Thyroid gland (tissue), 4 donors: ENCODE measurements at regions not wholly inside any gene's neighbourhood (a gene's known extent, or its start where the extent isn't known, plus 50 kb on each side); places are given as distances from the start of the nearest gene placed in this dataset.

Source experiments
- DNase-seq, 2 donors: peaks; one replicate each; pipeline ENCODE4 v3.0.0-alpha.2; 2019
- H3K27ac ChIP-seq, 3 donors: fragments of 200-600 bp; sonication (generic); 1 replicate in 2 of 3; 2 replicates in 1 of 3; pipeline ENCODE4 v1.5.1; 2016 to 2019; ENCODE audit warnings: mild to moderate bottlenecking in 1 of 3, moderate library complexity in 1 of 3
- H3K27me3 ChIP-seq: fragments of 200-600 bp; sonication (generic); one replicate; pipeline ENCODE4 v1.5.1; 2019
- H3K36me3 ChIP-seq, 2 donors: fragments of 200-600 bp; sonication (generic); one replicate each; pipeline ENCODE4 v1.5.1; 2016 to 2019
- H3K4me1 ChIP-seq, 2 donors: fragments of 200-600 bp; sonication (generic); one replicate each; pipeline ENCODE4 v1.5.1; 2017 to 2019
- H3K4me3 ChIP-seq, 3 donors: fragments of 200-600 bp; sonication (generic); replicated peaks in 1 of 3; 1 replicate in 2 of 3; 2 replicates in 1 of 3; pipeline ENCODE4 v1.5.1; 2016; ENCODE audit warnings: mild to moderate bottlenecking in 1 of 3
- H3K9me3 ChIP-seq: fragments of 200-600 bp; sonication (generic); one replicate; pipeline ENCODE4 v1.5.1; 2017
- CTCF ChIP-seq, 6 experiments: fragments of 200-600 bp in 3 of 6; fragments of 450-650 bp in 3 of 6; sonication (generic) in 3 of 6; IDR thresholded peaks; one replicate each; pipeline ENCODE4 v1.5.1; 2016 to 2019; ENCODE audit warnings: antibody characterized with exemption in 6 of 6, mild to moderate bottlenecking in 2 of 6, inconsistent platforms in 1 of 6, moderate library complexity in 1 of 6
- POLR2A ChIP-seq, 2 donors: fragments of 450-650 bp; IDR thresholded peaks; one replicate each; pipeline ENCODE4 v1.6.1; 2017; ENCODE audit warnings: antibody characterized with exemption in 2 of 2, mild to moderate bottlenecking in 2 of 2, moderate library complexity in 1 of 2
- WGBS, 2 donors: methylation state at CpG; one replicate each; pipeline ENCODE4 v1.1.5; 2017; 5-methylcytosine and 5-hydroxymethylcytosine counted together
- intact Hi-C: fragments of 100-400 bp; cut with DNase I; formaldehyde crosslinking; loops from one replicate; pipeline ENCODE4 v1.15.1; 2023

GRCh38 chr16:76837872-76838271 is 353.1 kb upstream of the MON1B start:
- TF ChIP-seq CTCF (IDR thresholded peaks at IDR 0.05) (no peak), POLR2A (IDR thresholded peaks at IDR 0.05) (no peak)
- H3K4me3 ChIP-seq = no peak overlapping the region
- H3K27me3 ChIP-seq = no peaks in the 10 kb centered on the region
- H3K36me3 ChIP-seq = no peaks in the 10 kb centered on the region
- H3K4me1 ChIP-seq = no peaks in the 10 kb centered on the region
- intact Hi-C loops = no loop called here
- no peak for DNase-seq
- H3K9me3 ChIP-seq = no peaks in the 10 kb centered on the region
- WGBS, 2 donors = 87 to 89% methylated on average over 5 of the region's 5 CpGs
- H3K27ac ChIP-seq = no peak overlapping the region

GRCh38 chr16:76854234-76854633 is 336.8 kb upstream of the MON1B start:
- no peaks in the 10 kb centered on the region for H3K9me3 ChIP-seq
- no peak for DNase-seq
- no peak overlapping the region for H3K27ac ChIP-seq
- no peak for TF ChIP-seq POLR2A (IDR thresholded peaks at IDR 0.05)
- no peak for TF ChIP-seq CTCF (IDR thresholded peaks at IDR 0.05)
- intact Hi-C loops = no loop called here
- no peaks in the 10 kb centered on the region for H3K36me3 ChIP-seq
- H3K4me1 ChIP-seq = no peaks in the 10 kb centered on the region
- WGBS, 2 donors = 90 to 95% methylated on average over 5 of the region's 5 CpGs
- H3K27me3 ChIP-seq = no peaks in the 10 kb centered on the region
- no peak overlapping the region for H3K4me3 ChIP-seq

- H3K4me1 ChIP-seq = no peaks in the 10 kb centered on the region
- no peak for DNase-seq
- H3K27me3 ChIP-seq = no peaks in the 10 kb centered on the region
- 93 to 100% methylated on average over 1 of the region's 1 CpG for WGBS, 2 donors
- intact Hi-C loops = no loop called here
- H3K36me3 ChIP-seq = no peaks in the 10 kb centered on the region
- no peak for TF ChIP-seq POLR2A (IDR thresholded peaks at IDR 0.05)
- TF ChIP-seq CTCF (IDR thresholded peaks at IDR 0.05) = no peak
- no peak overlapping the region for H3K4me3 ChIP-seq
- no peak overlapping the region for H3K27ac ChIP-seq
- no peaks in the 10 kb centered on the region for H3K9me3 ChIP-seq
These were observed 334.9 kb upstream of the MON1B start for GRCh38 chr16:76856112-76856511.

- no peaks in the 10 kb centered on the region for H3K36me3 ChIP-seq
- H3K4me1 ChIP-seq = no peaks in the 10 kb centered on the region
- intact Hi-C loops = no loop called here
- no peak for DNase-seq
- no peak for TF ChIP-seq POLR2A (IDR thresholded peaks at IDR 0.05)
- TF ChIP-seq CTCF (IDR thresholded peaks at IDR 0.05) = no peak
- WGBS, 2 donors = 55 to 58% methylated on average over 1 of the region's 1 CpG
- H3K4me3 ChIP-seq = no peak overlapping the region
- no peaks in the 10 kb centered on the region for H3K27me3 ChIP-seq
- H3K9me3 ChIP-seq = no peaks in the 10 kb centered on the region
- no peak overlapping the region for H3K27ac ChIP-seq
These were observed 333.6 kb upstream of the MON1B start for GRCh38 chr16:76857402-76857801.

GRCh38 chr16:76862901-76863300 is 328.1 kb upstream of the MON1B start:
- TF ChIP-seq CTCF (IDR thresholded peaks at IDR 0.05) (no peak), POLR2A (IDR thresholded peaks at IDR 0.05) (no peak)
- Histone ChIP-seq H3K27me3 (no peaks in the 10 kb centered on the region), H3K9me3 (no peaks in the 10 kb centered on the region), H3K36me3 (no peaks in the 10 kb centered on the region), H3K27ac (no peak overlapping the region), H3K4me3 (no peak overlapping the region), H3K4me1 (no peaks in the 10 kb centered on the region)
- no peak for DNase-seq
- intact Hi-C loops = no loop called here
